Smooth muscle cell (in vitro differentiated cells): ENCODE measurements at regions not wholly inside any gene's neighbourhood (a gene's known extent, or its start where the extent isn't known, plus 50 kb on each side); places are given as distances from the start of the nearest gene placed in this dataset.

Experiments used
- DNase-seq: peaks from one replicate; lab custom pipeline; 2025; ENCODE audit not compliant: unreplicated experiment; lab: John Stamatoyannopoulos, UW
- H2AFZ ChIP-seq: fragments of 200-600 bp; sonication (generic); 2 replicates; pipeline ENCODE4 v1.6.0; 2016; ENCODE audit warnings: antibody characterized with exemption, low read depth, mild to moderate bottlenecking
- H3F3A ChIP-seq: fragments of 200-600 bp; sonication (generic); 2 replicates; pipeline ENCODE4 v1.6.0; 2017; ENCODE audit warnings: antibody characterized with exemption, low read depth
- H3K27ac ChIP-seq: fragments of 200-600 bp; sonication (generic); 2 replicates; pipeline ENCODE4 v1.5.1; 2016; ENCODE audit warnings: low read depth, mild to moderate bottlenecking
- H3K27me3 ChIP-seq: fragments of 200-600 bp; sonication (generic); 2 replicates; pipeline ENCODE4 v1.6.1; 2016; ENCODE audit warnings: low read depth, mild to moderate bottlenecking
- H3K36me3 ChIP-seq: fragments of 200-600 bp; sonication (generic); 2 replicates; pipeline ENCODE4 v1.5.1; 2016; ENCODE audit warnings: low read depth
- H3K4me1 ChIP-seq: fragments of 200-600 bp; sonication (generic); 2 replicates; pipeline ENCODE4 v1.5.1; 2016; ENCODE audit warnings: low read depth
- H3K4me2 ChIP-seq: fragments of 200-600 bp; sonication (generic); 2 replicates; pipeline ENCODE4 v1.6.0; 2016; ENCODE audit warnings: mild to moderate bottlenecking
- H3K4me3 ChIP-seq: fragments of 200-600 bp; sonication (generic); 2 replicates; pipeline ENCODE4 v1.5.1; 2016; ENCODE audit warnings: mild to moderate bottlenecking
- H3K79me2 ChIP-seq: fragments of 200-600 bp; sonication (generic); 2 replicates; pipeline ENCODE4 v1.6.0; 2016; ENCODE audit warnings: low read depth, mild to moderate bottlenecking
- H3K9ac ChIP-seq: fragments of 200-600 bp; sonication (generic); 2 replicates; pipeline ENCODE4 v1.6.0; 2016; ENCODE audit warnings: low read depth
- H3K9me3 ChIP-seq: fragments of 200-600 bp; sonication (generic); replicated peaks from 2 replicates; pipeline ENCODE4 v1.5.1; 2016; ENCODE audit warnings: low read depth
- H4K20me1 ChIP-seq: fragments of 200-600 bp; sonication (generic); 2 replicates; pipeline ENCODE4 v1.6.0; 2016; ENCODE audit warnings: low read depth
- CTCF ChIP-seq: fragments of 200-600 bp; sonication (generic); IDR thresholded peaks from 2 replicates; pipeline ENCODE4 v1.5.1; 2017; ENCODE audit warnings: borderline replicate concordance, mild to moderate bottlenecking, antibody characterized with exemption; ENCODE audit not compliant: insufficient read depth, poor library complexity, severe bottlenecking
- WGBS: methylation state at CpG from one replicate; pipeline ENCODE4 v1.1.7; 2016; ENCODE audit warnings: low lambda C conversion rate; 5-methylcytosine and 5-hydroxymethylcytosine counted together

GRCh38 chr11:70628855-70629844 is 230.8 kb downstream of the CTTN start:
- Histone ChIP-seq H3K4me2 (no peak overlapping the region), H3K9ac (no peak overlapping the region), H3K4me3 (no peak overlapping the region), H3K79me2 (no peaks in the 10 kb centered on the region), H3K36me3 (no peaks in the 10 kb centered on the region), H4K20me1 (no peaks in the 10 kb centered on the region), H3K27me3 (no peaks in the 10 kb centered on the region), H3F3A (no peaks in the 10 kb centered on the region), H3K27ac (no peak overlapping the region), H2AFZ (no peak overlapping the region), H3K4me1 (no peaks in the 10 kb centered on the region), H3K9me3 (no peaks in the 10 kb centered on the region)
- DNase-seq: no peak
- no peak for TF ChIP-seq CTCF
- 87% methylated on average over 23 of the region's 30 CpGs for WGBS

DNA sequence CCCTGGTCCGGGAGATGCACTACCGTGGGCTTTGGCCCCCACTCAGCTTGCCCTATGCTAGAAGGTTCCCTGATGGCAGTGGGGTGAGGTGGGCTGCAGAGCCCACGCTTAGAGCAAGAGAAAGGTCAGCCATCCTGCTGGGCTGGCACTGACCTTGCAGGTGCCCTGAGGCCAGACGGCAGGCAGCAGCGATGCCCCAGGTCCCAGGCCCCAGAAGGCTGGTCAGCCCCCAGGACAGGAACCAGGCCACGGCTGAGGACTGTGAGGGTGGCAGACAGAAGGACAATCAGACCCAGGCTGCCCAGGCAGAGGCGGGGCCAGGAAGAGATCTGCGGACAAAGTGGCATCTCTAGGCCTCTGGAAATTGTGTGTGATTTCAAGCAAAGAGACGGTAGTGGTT is 231.7 kb downstream of the CTTN start:
- no peaks in the 10 kb centered on the region for H3F3A ChIP-seq
- H3K4me2 ChIP-seq: no peak overlapping the region
- H3K9me3 ChIP-seq: no peaks in the 10 kb centered on the region
- H3K4me1 ChIP-seq: no peaks in the 10 kb centered on the region
- no peak overlapping the region for H3K27ac ChIP-seq
- no peaks in the 10 kb centered on the region for H3K27me3 ChIP-seq
- no peak overlapping the region for H3K4me3 ChIP-seq
- no peaks in the 10 kb centered on the region for H3K79me2 ChIP-seq
- 95% methylated on average over 9 of the region's 9 CpGs for WGBS
- TF ChIP-seq CTCF: no peak
- no peaks in the 10 kb centered on the region for H4K20me1 ChIP-seq
- no peaks in the 10 kb centered on the region for H3K36me3 ChIP-seq
- H3K9ac ChIP-seq: no peak overlapping the region
- no peak overlapping the region for H2AFZ ChIP-seq
- DNase-seq: no peak

GRCh38 chr11:70630816-70631623 is 232.7 kb downstream of the CTTN start:
- no peak overlapping the region for H3K9ac ChIP-seq
- no peak overlapping the region for H3K27ac ChIP-seq
- TF ChIP-seq CTCF: no peak
- DNase-seq: no peak
- H3K36me3 ChIP-seq: no peaks in the 10 kb centered on the region
- no peak overlapping the region for H2AFZ ChIP-seq
- H3K4me3 ChIP-seq: no peak overlapping the region
- no peaks in the 10 kb centered on the region for H4K20me1 ChIP-seq
- no peaks in the 10 kb centered on the region for H3K9me3 ChIP-seq
- 91% methylated on average over 20 of the region's 20 CpGs for WGBS
- H3F3A ChIP-seq: no peaks in the 10 kb centered on the region
- H3K4me1 ChIP-seq: no peaks in the 10 kb centered on the region
- no peak overlapping the region for H3K4me2 ChIP-seq
- no peaks in the 10 kb centered on the region for H3K79me2 ChIP-seq
- H3K27me3 ChIP-seq: no peaks in the 10 kb centered on the region
